LNCAP (cell line): ENCODE measurements at regions not wholly inside any gene's neighbourhood (a gene's known extent, or its start where the extent isn't known, plus 50 kb on each side); places are given as distances from the start of the nearest gene placed in this dataset.

Experiments
- CTCF ChIP-seq: fragments of 450-650 bp; IDR thresholded peaks from 2 replicates; pipeline ENCODE4 v1.5.1; 2017; ENCODE audit warnings: mild to moderate bottlenecking

- peak; percentile 31; the same call in 1 of the 2 replicates for TF ChIP-seq CTCF
Observed at GRCh38 chr5:136780518-136780917, 415.2 kb upstream of the TRPC7 start.

GRCh38 chr5:136776022-136776927 is 410.9 kb upstream of the TRPC7 start:
- no peak for TF ChIP-seq CTCF

- TF ChIP-seq CTCF: no peak
Observed at GRCh38 chr5:136772491-136772890, 407.1 kb upstream of the TRPC7 start.

- TF ChIP-seq CTCF: peak; percentile 87
Observed at GRCh38 chr5:136769900-136770684, 404.7 kb upstream of the TRPC7 start.

- no peak for TF ChIP-seq CTCF
Observed at GRCh38 chr5:136769093-136769492, 403.7 kb upstream of the TRPC7 start.

- no peak for TF ChIP-seq CTCF
Observed at GRCh38 chr5:136768457-136768856, 403.1 kb upstream of the TRPC7 start.

GRCh38 chr5:136766456-136766855 is 401.1 kb upstream of the TRPC7 start:
- TF ChIP-seq CTCF: no peak
